ENCODE measurements at regions not wholly inside any gene's neighbourhood (a gene's known extent, or its start where the extent isn't known, plus 50 kb on each side); places are given as distances from the start of the nearest gene placed in this dataset.

GRCh38 chr3:30354972-30355371, 251.4 kb upstream of the TGFBR2 start:
- H4K8ac ChIP-seq (ENCODE audit: extremely low read depth, insufficient read depth, low read length) = no peak overlapping the region
- CTCF ChIA-PET (ENCODE audit: partially characterized antibody) = no interaction called here
- DNase-seq (ENCODE audit: low read depth in 1 of 2, low spot score in 2 of 2) (no peak), FAIRE-seq (no peak)
- no peaks in the 10 kb centered on the region for H3K36me3 ChIP-seq (ENCODE audit: control insufficient read depth in 2 of 4, insufficient read depth in 4 of 4, low read length in 3 of 4)
- no peaks in the 10 kb centered on the region for H3K79me1 ChIP-seq (ENCODE audit: low read depth, low read length)
- no peak overlapping the region for H3K56ac ChIP-seq (replicated peaks; ENCODE audit: insufficient read length, low read depth, low read length)
- H3K14ac ChIP-seq (ENCODE audit: insufficient read length) = no peak overlapping the region
- no peak overlapping the region for H3K23ac ChIP-seq (ENCODE audit: insufficient read length)
- H3K23me2 ChIP-seq (ENCODE audit: low read depth, low read length) = no peaks in the 10 kb centered on the region; the same call in none of the 2 replicates
- H4K20me1 ChIP-seq (replicated peaks in 1 of 2; ENCODE audit: control insufficient read depth in 1 of 2, insufficient read depth in 2 of 2, low read length in 2 of 2) = no peaks in the 10 kb centered on the region
- H3K9ac ChIP-seq (replicated peaks in 1 of 4; ENCODE audit: extremely low read depth in 1 of 4, low read depth in 3 of 4, low read length in 3 of 4) = no peak overlapping the region
- no peak overlapping the region for H3K27ac ChIP-seq (ENCODE audit: low read depth, low read length)
- H2BK12ac ChIP-seq (ENCODE audit: low read depth, low read length) = no peak overlapping the region
- H2AK5ac ChIP-seq (ENCODE audit: low read depth, low read length) = no peak overlapping the region
- H3K9me3 ChIP-seq (ENCODE audit: insufficient read depth in 2 of 2, low read depth in 1 of 2, low read length in 1 of 2) = no peaks in the 10 kb centered on the region
- no peak overlapping the region for H3K18ac ChIP-seq (ENCODE audit: extremely low read depth, low read length)
- H3K4ac ChIP-seq (replicated peaks; ENCODE audit: insufficient read length, low read depth, low read length) = no peak overlapping the region
- H3K4me3 ChIP-seq (ENCODE audit: extremely low read depth in 1 of 4, insufficient read depth in 2 of 4, low read depth in 3 of 4, low read length in 4 of 4) = no peak overlapping the region
- H3K4me1 ChIP-seq (replicated peaks in 1 of 4; ENCODE audit: control insufficient read depth in 3 of 4, insufficient read depth in 4 of 4, low read length in 3 of 4) = no peaks in the 10 kb centered on the region
- no peak overlapping the region for H2BK15ac ChIP-seq (ENCODE audit: low read length)
- H3K27me3 ChIP-seq (replicated peaks in 1 of 4; ENCODE audit: control insufficient read depth in 3 of 4, extremely low read depth in 1 of 4, insufficient read depth in 3 of 4, low read length in 3 of 4) = peaks cover 0 to 2% (median 0%) of the 10 kb centered on the region in 4 experiments; a peak in 1 of 7 replicates
- no peak overlapping the region for H4K91ac ChIP-seq (replicated peaks; ENCODE audit: insufficient read length, low read length)
- H3K79me2 ChIP-seq (ENCODE audit: control insufficient read depth in 1 of 2, insufficient read depth in 2 of 2, low read length in 2 of 2) = no peaks in the 10 kb centered on the region
- no peak overlapping the region for H4K5ac ChIP-seq (ENCODE audit: insufficient read length, low read depth, low read length)
- H2BK5ac ChIP-seq (ENCODE audit: low read depth, low read length) = no peak overlapping the region
- 97% methylated on average over 7 of the region's 7 CpGs; no CpG with 5 or more reads in 1 of the 2 experiments for WGBS, 2 experiments (ENCODE audit: extremely low coverage in 1 of 2, insufficient coverage in 1 of 2, insufficient read length in 1 of 2, insufficient replicate concordance in 2 of 2, low coverage in 1 of 2, low lambda C conversion rate in 2 of 2, missing lambda C conversion rate in 1 of 2)
- no peak overlapping the region for H3K4me2 ChIP-seq (ENCODE audit: insufficient read depth in 1 of 2, low read depth in 2 of 2, low read length in 2 of 2)
- POLR2A ChIA-PET (ENCODE audit: partially characterized antibody) = no interaction called here
- no peak for TF ChIP-seq HDAC2 (IDR thresholded peaks at IDR 0.05; ENCODE audit: borderline replicate concordance in 1 of 2, low read depth in 2 of 2, low read length in 2 of 2)
- TF ChIP-seq SP1 (IDR thresholded peaks at IDR 0.05; ENCODE audit: low read depth, low read length) = no peak
- H2BK20ac ChIP-seq (ENCODE audit: low read length) = no peak overlapping the region
- no peak overlapping the region for H2BK120ac ChIP-seq (replicated peaks; ENCODE audit: low read depth, low read length)
- no peak overlapping the region for H2AFZ ChIP-seq (ENCODE audit: low read length)
